IPS-NIHi7 (cell line): ENCODE measurements at regions not wholly inside any gene's neighbourhood (a gene's known extent, or its start where the extent isn't known, plus 50 kb on each side); places are given as distances from the start of the nearest gene placed in this dataset.

Experiments
- DNase-seq: peaks from one replicate; pipeline ENCODE4 v3.0.0; 2012; ENCODE audit warnings: mixed read lengths; ENCODE audit errors: extremely low spot score

DNA sequence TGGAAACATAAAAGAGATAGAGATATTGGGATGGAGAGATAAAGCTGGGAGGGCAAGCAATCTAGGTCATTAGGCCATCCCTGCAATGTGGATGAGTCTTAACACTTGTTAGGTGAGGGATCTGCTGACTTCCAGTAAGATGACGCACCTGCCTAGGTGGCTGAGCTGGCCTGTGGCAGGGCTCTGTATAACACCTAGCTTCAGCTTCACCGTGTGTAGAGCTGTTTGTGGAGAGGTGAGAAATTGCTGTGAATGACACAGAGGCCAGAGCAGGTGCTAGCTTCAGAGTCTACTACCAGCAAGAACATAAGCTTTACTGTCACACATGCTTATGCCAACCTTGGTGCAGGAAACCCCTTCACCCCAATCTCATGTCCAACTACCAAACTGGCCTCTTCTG lies 1010.0 kb downstream of the TYW1 start:
- DNase-seq, result no peak

DNA sequence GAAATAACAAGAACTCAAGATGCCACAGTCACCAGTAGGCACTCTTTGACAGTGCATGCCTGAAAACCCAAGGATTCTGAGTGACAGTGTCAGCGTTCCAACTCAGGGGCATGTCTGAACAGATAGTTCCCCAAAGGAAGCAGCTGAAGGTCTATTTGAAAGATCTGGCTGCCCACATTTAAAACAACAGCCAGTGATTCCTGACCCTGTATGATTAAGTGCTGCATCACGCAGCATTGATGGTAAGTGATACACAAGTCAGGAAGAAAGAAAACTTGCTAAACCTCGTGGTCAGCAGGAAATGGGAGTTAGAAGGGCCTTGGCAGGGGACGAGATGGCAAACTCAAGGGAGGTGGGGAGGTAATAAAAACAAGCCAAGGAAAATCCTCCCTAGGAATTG lies 1013.1 kb downstream of the TYW1 start:
- DNase-seq, result no peak

- DNase-seq, result no peak
Observed at GRCh38 chr7:68014031-68014736, 1017.6 kb downstream of the TYW1 start.

- peak; percentile 26 for DNase-seq
Observed at GRCh38 chr7:68015122-68015977, 1018.7 kb downstream of the TYW1 start.

DNA sequence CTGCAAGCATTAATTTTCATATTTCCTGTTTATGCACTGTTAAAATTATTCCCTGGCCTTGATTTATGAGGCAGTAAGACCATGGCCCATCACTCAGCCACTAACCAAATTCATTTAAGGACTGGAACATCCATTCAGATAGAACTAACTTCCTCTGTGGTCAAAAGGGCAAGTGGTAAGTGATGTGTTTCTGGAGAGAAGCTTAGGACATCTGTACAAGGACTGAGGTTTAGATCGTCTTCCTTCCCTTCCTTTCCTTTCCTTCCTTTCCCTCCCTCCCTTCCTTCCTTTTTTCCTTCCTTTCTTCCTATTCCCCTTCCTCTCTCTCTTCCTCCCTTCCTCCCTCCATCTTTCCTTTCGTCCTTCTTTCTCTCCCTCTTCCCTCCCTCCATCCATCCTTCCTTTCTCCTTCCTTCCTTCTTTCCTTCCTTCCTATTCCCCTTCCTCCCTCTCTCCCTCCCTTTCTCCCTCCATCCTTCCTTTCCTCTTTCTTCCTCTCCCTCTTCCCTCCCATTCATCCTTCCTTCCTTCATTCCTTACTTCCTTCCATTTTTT lies 1019.4 kb downstream of the TYW1 start:
- DNase-seq, result no peak

DNA sequence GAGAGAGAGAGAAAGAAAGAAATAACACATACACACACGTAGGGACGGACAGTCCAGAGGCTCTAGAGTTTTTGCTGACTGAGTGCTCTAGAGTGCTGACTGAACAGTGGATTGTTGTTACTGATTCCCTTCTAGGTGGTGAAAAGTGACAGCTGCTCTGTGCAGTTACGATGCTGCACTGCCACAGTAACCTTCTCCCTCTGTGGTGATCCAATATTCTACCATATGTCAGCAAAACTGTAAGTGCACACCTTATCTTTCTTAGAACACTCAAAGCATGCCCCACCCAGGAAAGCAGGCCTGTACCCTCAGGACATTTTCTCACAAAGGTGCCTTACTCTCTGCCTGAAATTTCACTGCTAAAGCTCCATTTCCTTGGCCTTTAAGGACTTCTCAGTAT lies 1023.5 kb downstream of the TYW1 start:
- no peak for DNase-seq

DNA sequence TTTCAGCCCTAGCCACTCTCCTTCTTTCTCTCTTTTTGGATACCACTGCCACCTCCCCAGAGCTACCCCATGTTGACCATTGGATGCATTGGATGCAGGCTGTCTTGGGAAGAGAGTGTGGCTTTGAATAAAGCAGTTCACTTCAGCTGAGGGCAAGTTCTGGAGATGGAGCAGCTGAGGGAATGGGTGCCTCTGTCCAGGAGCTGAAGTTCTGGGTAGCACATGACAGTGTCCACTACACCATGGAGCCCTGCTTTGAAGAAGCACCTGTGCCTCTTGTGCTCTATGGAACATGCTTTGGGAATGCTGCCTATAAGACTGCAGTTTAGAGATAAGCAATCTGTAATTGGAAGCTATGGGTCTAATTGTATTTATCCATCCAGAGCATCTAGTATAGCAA lies 1028.7 kb downstream of the TYW1 start:
- no peak for DNase-seq

GRCh38 chr7:68030530-68030929 lies 1033.9 kb downstream of the TYW1 start:
- no peak for DNase-seq

GRCh38 chr7:68031180-68031943 lies 1034.7 kb downstream of the TYW1 start:
- no peak for DNase-seq

DNA sequence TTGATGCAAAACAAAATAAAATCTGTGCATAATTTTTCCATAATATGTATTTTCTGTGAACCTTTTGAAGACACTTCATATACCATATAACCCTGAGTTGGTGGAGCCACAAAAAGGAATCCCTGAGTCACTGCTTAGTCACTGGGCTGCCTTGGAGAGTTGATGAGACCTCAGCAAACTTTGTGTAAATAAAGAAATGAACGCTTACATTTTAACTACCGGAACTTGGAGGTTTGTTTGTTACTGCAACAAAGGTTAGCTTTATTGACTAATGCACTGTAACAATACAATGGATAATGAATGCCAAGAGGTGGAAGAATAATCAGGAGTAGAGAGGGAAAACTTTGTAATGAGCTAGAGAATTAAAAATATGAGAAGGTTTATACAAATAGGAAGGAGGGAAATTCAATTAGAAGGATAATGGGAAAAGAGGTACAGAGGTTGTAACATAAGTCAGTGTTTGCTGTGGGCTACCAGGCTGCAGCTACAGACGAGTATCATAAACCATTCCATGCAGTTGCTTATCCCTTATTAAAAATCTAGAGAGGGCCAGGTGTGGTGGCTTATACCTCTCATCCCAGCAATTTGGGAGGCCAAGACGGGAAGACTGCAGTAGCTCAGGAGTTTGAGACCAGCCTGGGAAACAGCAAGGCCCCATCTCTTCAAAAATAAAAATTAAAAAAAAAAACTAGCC lies 1042.1 kb downstream of the TYW1 start:
- no peak for DNase-seq

DNA sequence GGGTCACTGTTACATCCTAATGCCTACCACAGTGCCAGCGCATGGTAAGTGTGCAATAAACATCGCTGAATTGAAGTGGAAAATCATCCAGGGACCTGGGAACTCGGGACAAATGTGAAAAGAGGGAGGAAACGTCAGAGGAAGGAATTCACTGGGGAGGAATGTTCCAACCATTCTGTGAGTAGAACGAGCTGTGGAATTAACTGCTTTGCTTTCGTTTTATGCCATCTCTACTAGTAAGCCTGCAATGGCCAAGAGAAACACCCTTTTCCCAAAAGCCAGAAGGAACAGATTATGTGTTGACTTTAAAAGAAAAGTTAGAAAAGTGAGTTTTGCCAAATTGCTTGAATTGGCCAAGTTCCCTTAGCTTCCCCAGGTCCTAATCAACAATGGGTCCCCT lies 1044.9 kb downstream of the TYW1 start:
- no peak for DNase-seq

DNA sequence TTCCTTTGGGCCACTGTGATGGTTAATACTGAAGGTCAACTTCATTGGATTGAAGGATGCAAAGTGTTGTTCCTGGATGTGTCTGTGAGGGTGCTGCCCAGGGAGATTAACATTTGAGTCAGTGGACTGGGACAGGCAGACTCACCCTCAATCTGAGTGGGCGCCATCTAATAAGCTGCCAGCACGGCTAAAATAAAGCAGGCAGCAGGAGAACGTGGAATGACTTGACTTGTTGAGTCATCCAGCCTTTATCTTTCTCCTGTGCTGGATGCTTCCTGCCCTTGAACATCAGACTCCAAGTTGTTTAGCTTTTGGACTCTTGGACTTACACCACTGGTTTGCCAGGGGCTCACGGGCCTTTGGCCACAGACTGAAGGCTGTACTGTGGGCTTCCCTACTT lies 1046.9 kb downstream of the TYW1 start:
- DNase-seq, result no peak

- no peak for DNase-seq
Observed at GRCh38 chr7:68050627-68051026, 1054.0 kb downstream of the TYW1 start.

DNA sequence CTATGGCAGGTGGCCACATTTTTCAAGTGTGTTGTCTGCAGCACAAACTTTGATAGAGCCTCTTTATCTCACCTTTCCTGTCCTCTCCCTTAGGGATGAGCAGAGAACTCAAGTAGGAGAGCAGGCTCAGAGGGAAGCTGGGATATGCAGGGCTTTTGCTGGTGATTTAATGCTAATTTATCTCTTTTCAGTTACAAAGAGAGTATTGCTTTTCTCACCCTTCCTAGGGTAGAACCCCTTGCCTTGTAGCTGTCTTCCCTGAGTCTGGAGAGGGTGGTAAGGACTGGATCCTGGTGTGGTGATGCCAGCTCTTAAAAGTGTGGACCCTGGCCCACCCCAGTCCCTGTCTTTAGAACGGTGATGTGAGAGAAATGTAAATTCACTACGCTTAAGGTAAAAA lies 1061.4 kb downstream of the TYW1 start:
- DNase-seq, result peak; percentile 18

DNA sequence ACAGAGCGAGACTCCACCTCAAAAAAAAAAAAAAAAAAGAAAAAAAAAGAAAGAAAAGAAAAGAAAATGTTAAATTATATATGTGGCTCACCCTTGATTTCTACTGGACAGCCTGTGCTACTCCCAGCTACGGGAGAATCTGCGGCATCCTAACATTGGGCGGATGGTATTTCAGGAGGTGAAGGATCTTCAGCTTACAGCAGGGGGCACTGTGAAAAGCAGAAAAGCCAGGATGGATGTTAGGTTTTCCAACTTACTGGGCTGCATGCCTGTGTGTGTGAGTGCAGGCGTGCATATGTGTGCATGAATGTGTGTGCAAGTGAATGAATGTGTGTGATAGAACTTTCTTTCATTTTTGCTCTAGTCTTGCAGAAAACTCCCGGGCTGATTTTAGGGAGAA lies 1066.5 kb downstream of the TYW1 start:
- peak; percentile 63 for DNase-seq

GRCh38 chr7:68065581-68065980 lies 1068.9 kb downstream of the TYW1 start:
- DNase-seq, result no peak

- DNase-seq, result no peak
Observed at GRCh38 chr7:68067845-68068244, 1071.2 kb downstream of the TYW1 start.

DNA sequence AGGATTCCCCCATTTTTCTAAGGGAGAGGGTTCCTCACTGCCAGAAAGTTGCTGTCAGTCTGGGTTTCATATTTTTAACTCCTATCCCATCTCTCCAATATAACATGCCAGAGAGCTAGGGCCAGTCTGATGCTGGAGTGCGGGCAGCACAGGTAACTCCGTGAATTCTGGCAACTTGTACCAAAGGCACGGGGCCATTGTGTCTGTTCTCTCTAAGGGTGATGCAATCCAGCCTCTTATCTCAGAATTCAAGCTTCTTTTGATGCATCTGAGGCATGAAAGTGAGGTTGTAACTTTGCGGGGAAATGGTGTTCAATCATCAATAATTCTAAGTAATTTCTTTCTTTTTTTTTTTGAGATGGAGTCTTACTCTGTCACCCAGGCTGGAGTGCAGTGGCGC lies 1074.4 kb downstream of the TYW1 start:
- no peak for DNase-seq

DNA sequence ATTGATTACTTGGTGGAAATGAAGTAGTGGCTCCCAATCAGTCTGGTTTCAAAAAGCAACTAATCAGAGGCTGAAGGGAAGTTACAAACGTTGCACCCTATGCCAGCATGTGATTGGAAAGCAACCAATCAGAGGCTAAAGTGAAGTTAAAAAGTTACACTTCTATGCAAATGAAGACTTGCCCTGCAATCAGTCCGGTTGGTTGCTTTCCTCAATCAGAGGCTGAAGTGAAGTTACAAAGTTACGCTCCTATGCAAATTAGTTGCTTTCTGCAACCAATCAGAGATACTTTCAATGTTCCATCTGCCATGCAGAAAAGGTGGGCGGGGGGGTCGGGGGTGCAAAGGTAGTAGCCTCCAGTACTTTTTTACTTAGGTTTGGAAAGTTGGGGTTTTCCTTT lies 1077.1 kb downstream of the TYW1 start:
- no peak for DNase-seq

DNA sequence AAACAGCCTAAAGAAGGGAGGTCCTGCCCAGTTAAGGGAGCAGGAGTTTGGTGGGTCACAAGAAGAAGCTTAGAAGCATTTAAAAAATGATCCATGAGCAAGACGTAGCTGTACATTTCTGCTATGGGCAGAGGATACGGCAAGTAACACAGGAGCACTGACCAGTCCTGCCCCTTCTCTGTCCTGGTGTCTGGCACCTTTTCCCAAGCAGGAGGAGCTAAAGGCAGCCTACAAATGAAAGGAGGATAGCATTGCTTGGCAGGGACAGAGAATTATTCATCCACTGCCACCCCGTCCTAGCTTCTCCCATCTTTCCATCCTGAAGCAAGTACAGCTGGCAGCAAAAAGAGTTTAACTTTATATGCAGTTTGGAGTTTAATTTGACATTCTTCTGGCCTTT lies 1077.6 kb downstream of the TYW1 start:
- no peak for DNase-seq

DNA sequence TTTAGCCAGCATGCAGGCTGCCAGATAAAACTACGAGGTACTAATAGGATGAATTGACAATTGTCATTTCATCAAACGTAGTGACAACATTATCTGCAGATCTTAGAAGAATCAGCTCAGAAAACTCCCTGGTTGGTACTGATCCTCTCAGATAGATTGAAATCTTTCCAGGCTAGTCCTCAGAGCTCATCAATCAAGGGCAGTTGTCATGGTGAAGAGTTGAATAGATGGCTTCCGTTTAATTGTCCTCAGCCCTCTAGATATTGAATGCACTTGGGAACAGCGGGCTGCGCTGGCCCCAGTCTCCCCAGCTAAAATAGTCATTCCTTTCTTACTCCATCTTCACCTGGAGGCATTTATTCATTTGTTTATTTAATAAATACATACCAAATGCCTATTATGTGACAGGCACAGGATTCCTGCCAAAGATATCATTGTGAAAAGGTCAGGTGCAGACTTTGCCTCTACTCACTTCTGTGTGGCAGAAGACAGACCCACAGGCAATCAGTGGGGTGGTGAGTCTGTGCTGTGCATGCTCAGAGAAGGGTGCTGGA lies 1081.6 kb downstream of the TYW1 start:
- DNase-seq, result no peak
